Fibroblast of lung (primary cell): ENCODE measurements at regions not wholly inside any gene's neighbourhood (a gene's known extent, or its start where the extent isn't known, plus 50 kb on each side); places are given as distances from the start of the nearest gene placed in this dataset.

Experiments used
- DNase-seq, 2 donors: peaks; one replicate each; pipeline versions ENCODE4 v3.0.0 to v3.0.0-alpha.2; 2010; ENCODE audit warnings: low read depth in 2 of 2
- H2AFZ ChIP-seq: 2 replicates; pipeline ENCODE4 v1.5.1; 2012; ENCODE audit warnings: low read length, control low read depth, inconsistent platforms
- H3K27ac ChIP-seq: 2 replicates; pipeline ENCODE4 v1.5.1; 2011; ENCODE audit warnings: low read length, control low read depth; ENCODE audit not compliant: insufficient read depth
- H3K27me3 ChIP-seq: 2 replicates; pipeline ENCODE4 v1.5.1; 2011; ENCODE audit warnings: mild to moderate bottlenecking, low read length; ENCODE audit not compliant: control insufficient read depth, insufficient read depth
- H3K36me3 ChIP-seq: 2 replicates; pipeline ENCODE4 v1.5.1; 2011; ENCODE audit warnings: low read length; ENCODE audit not compliant: control insufficient read depth, insufficient read depth
- H3K4me1 ChIP-seq: 2 replicates; pipeline ENCODE4 v1.5.1; 2011; ENCODE audit warnings: low read length; ENCODE audit not compliant: control insufficient read depth, insufficient read depth; ENCODE audit errors: extremely low read depth
- H3K4me2 ChIP-seq: 2 replicates; pipeline ENCODE4 v1.5.1; 2011; ENCODE audit warnings: low read length, control low read depth; ENCODE audit not compliant: insufficient read depth; ENCODE audit errors: extremely low read depth
- H3K4me3 ChIP-seq, 4 experiments: fragments of 200-600 bp in 1 of 4; sonication (generic) in 1 of 4; replicated peaks in 1 of 4; 2 replicates each; pipeline ENCODE4 v1.5.1; 2011 to 2016; ENCODE audit warnings: low read length in 4 of 4, low read depth in 3 of 4, mild to moderate bottlenecking in 3 of 4, control low read depth in 2 of 4, inconsistent platforms in 1 of 4, mixed read lengths in 1 of 4; ENCODE audit not compliant: insufficient read depth in 1 of 4; ENCODE audit errors: control extremely low read depth in 1 of 4
- H3K79me2 ChIP-seq: 2 replicates; pipeline ENCODE4 v1.5.1; 2012; ENCODE audit warnings: mild to moderate bottlenecking, low read length, inconsistent platforms; ENCODE audit not compliant: control insufficient read depth, insufficient read depth
- H3K9ac ChIP-seq: 2 replicates; pipeline ENCODE4 v1.5.1; 2011; ENCODE audit warnings: mild to moderate bottlenecking, low read length, control low read depth; ENCODE audit not compliant: insufficient read depth
- H3K9me3 ChIP-seq: 2 replicates; pipeline ENCODE4 v1.5.1; 2012; ENCODE audit warnings: low read depth, low read length; ENCODE audit not compliant: control insufficient read depth, insufficient read depth
- H4K20me1 ChIP-seq: 2 replicates; pipeline ENCODE4 v1.5.1; 2011; ENCODE audit warnings: low read length; ENCODE audit not compliant: control insufficient read depth, insufficient read depth; ENCODE audit errors: extremely low read depth
- CTCF ChIP-seq, 2 donors: IDR thresholded peaks in 1 of 2; conservative IDR thresholded peaks in 1 of 2; 1 replicate in 1 of 2; 2 replicates in 1 of 2; pipeline ENCODE4 v1.5.1; 2011 to 2012; ENCODE audit warnings: low read length in 2 of 2, control low read depth in 1 of 2, inconsistent platforms in 1 of 2, low read depth in 1 of 2, mild to moderate bottlenecking in 1 of 2
- EZH2 ChIP-seq: IDR thresholded peaks from 2 replicates; pipeline ENCODE4 v1.5.1; 2012; ENCODE audit warnings: low read length, control low read depth, mild to moderate bottlenecking; ENCODE audit errors: missing control alignments

GRCh38 chr4:144894573-144894972 is 203.4 kb downstream of the ANAPC10 start:
- Histone ChIP-seq H3K4me1 (no peaks in the 10 kb centered on the region), H3K36me3 (no peaks in the 10 kb centered on the region), H3K4me2 (no peak overlapping the region), H3K9me3 (no peaks in the 10 kb centered on the region), H4K20me1 (no peaks in the 10 kb centered on the region), H3K4me3 (no peak overlapping the region), H3K27me3 (no peaks in the 10 kb centered on the region), H2AFZ (no peak overlapping the region), H3K79me2 (no peaks in the 10 kb centered on the region), H3K27ac (no peak overlapping the region), H3K9ac (no peak overlapping the region)
- DNase-seq = peak; percentile 81 to 96
- TF ChIP-seq EZH2 = no peak
- TF ChIP-seq CTCF (conservative IDR thresholded peaks at IDR 0.05 in 1 of 2, IDR thresholded peaks at IDR 0.05 in 1 of 2; ENCODE audit: low read depth in 1 of 2, low read length in 2 of 2) = no peak

- H3K27ac ChIP-seq = no peak overlapping the region
- H3K4me2 ChIP-seq = no peak overlapping the region
- H2AFZ ChIP-seq = no peak overlapping the region
- DNase-seq = no peak
- no peaks in the 10 kb centered on the region for H3K27me3 ChIP-seq
- no peak overlapping the region for H3K9ac ChIP-seq
- H3K4me1 ChIP-seq = no peaks in the 10 kb centered on the region
- TF ChIP-seq EZH2 (no peak), CTCF (conservative IDR thresholded peaks at IDR 0.05 in 1 of 2, IDR thresholded peaks at IDR 0.05 in 1 of 2; ENCODE audit: low read depth in 1 of 2, low read length in 2 of 2) (no peak)
- H3K36me3 ChIP-seq = no peaks in the 10 kb centered on the region
- H3K9me3 ChIP-seq = no peaks in the 10 kb centered on the region
- no peak overlapping the region for H3K4me3 ChIP-seq
- H3K79me2 ChIP-seq = no peaks in the 10 kb centered on the region
- H4K20me1 ChIP-seq = no peaks in the 10 kb centered on the region
Observed at GRCh38 chr4:144899393-144899792, 198.6 kb downstream of the ANAPC10 start.

- Histone ChIP-seq H4K20me1 (no peaks in the 10 kb centered on the region), H3K9ac (no peak overlapping the region), H3K36me3 (no peaks in the 10 kb centered on the region), H3K79me2 (no peaks in the 10 kb centered on the region), H3K4me3 (no peak overlapping the region), H3K4me1 (no peaks in the 10 kb centered on the region), H3K9me3 (no peaks in the 10 kb centered on the region), H2AFZ (no peak overlapping the region), H3K4me2 (no peak overlapping the region), H3K27ac (no peak overlapping the region), H3K27me3 (no peaks in the 10 kb centered on the region)
- DNase-seq = no peak
- TF ChIP-seq EZH2 (no peak), CTCF (conservative IDR thresholded peaks at IDR 0.05 in 1 of 2, IDR thresholded peaks at IDR 0.05 in 1 of 2; ENCODE audit: low read depth in 1 of 2, low read length in 2 of 2) (no peak)
Observed at GRCh38 chr4:144901141-144901540, 196.9 kb downstream of the ANAPC10 start.
